NT2/D1 (cell line): ENCODE measurements at regions not wholly inside any gene's neighbourhood (a gene's known extent, or its start where the extent isn't known, plus 50 kb on each side); places are given as distances from the start of the nearest gene placed in this dataset.

Experiments used
- YY1 ChIP-seq: IDR thresholded peaks from 2 replicates; pipeline ENCODE4 v1.6.1; 2011; ENCODE audit not compliant: insufficient read length, insufficient read depth
- ZNF274 ChIP-seq: IDR thresholded peaks from 2 replicates; pipeline ENCODE4 v1.6.1; 2011; ENCODE audit warnings: mild to moderate bottlenecking, low read depth, low read length

DNA sequence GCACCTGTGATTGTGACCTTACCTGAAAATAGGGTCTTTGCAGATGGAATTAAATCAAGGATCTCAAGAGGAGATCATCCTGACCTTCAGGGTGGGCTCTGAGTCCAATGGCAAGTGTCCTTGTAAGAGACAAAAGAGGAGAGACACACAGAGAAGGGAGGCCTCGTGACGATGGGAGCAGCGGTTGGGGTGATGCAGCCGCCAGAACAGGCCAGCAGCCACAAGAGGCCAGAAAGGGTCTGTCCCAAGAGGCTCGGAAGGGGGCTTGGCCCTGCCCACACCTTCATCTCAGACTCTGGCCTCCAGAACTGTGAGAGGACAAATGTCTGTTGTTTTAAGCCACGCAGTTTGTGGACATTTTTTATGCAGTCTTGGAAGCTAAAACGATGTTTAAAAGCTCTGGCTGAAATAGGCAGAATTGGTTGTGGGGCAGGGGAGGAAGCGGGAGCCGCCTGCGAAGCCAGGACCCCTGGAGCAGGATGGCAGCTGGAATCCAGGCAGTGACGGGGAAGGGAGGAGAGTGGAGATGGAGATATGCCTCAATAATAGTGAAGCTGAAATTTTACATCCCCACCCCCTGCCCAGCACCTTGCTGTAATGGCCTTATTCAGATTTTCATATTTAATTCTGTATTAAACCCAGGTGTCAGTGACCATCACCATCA is 216.4 kb downstream of the ANKRD60 start:
- no peak for TF ChIP-seq ZNF274
- TF ChIP-seq YY1: no peak
